ENCODE measurements at regions not wholly inside any gene's neighbourhood (a gene's known extent, or its start where the extent isn't known, plus 50 kb on each side); places are given as distances from the start of the nearest gene placed in this dataset.
"Not testable (repeated sequence)": the region's sequence is repeated elsewhere in the genome, so short reads cannot be mapped to it uniquely, and the experiment has no call there.

DNA sequence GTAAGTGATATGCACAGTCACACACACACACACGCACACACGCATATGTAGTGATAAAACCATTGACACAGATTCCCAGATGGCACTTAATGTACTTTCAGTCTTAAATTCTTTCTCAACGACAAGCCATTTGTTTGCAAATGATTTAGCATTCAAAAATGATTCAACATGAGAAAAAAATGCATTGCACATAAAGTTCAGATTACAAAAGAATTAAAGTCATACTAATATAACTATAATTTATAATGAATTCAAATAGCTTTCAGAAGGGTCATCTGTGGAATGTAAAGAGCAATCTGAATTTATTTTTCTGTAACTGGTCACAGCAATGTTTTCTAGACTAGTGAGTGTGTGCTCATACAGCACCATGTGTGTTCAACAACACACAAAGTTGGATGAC lies 521.6 kb upstream of the ZNF337 start:
- DNase-seq (ENCODE audit: extremely low read depth, low read depth, low spot score) = no peak

DNA sequence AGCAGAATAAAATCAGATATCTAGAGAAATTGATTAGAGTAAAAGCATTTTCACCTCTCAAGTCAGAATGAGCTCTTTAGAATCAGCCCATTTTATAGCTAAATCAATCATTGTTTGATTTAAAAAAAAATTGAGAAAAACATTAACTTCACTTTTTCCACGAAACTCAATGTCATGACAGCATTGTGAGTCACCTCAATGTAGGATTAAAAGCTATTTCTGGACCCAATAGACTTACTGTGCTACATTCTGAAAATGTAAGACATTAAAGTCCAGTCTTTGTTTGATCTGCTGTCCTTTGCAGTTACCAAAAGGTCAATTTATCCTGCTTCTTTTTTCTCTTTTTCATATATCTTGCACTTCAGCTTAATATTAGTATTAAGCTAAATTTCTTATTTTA lies 519.4 kb upstream of the ZNF337 start:
- no peak for DNase-seq (ENCODE audit: extremely low read depth, low read depth, low spot score)

DNA sequence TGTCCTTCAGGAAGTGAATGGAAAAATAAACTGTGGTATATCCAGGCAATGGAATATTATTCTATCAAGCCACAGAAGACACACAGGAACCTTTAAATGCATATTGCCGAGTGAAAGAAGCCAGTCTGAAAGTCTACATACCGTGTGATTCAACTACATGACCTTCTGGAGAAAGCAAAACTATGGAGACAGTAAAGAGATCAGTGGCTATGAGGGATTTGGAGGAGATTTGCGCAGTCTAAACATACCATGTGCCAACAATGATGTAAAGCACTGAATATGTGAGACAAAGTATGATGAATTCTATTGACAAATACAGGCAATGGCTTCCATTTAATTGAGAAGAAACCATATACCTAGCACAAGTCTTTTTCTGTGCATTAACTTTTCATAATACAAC lies 518.3 kb upstream of the ZNF337 start:
- no peak for DNase-seq (ENCODE audit: extremely low read depth, low read depth, low spot score)

DNA sequence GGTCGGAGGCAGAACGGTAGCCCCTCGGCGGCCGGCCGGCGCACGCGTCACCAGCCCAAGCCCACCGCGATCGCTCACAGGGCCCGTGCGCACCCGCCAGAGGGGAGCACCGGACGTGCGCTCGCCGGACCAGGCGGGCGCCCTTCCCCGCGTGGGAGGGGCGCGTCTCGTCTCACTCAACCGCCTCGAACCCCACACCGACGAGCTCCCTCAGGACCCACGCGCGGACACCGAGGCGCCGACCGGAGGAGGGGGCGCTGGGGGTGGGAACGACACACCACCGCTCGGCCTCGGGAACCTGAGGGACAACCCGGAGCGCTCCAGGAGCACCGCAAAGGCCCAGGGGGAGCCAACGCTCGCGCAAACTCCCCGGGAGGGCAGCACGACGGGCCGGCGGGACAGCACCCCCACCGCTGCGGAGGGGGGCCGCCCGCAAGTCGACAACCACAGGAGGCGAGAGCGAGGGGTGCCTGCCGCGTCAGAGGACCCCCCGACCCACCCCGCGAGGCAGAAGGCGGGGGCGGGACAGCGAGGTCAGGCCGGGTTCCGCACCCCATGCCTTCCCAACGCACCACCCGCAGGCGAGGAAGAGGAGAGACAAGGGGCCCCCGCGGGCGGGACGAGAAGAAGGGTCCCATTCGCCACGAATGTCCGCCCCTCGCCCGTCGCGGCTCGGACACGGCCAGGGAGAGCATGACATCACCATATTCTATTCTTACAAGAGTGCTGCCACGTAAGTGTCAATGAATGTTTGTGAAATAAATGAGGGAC lies 512.7 kb upstream of the ZNF337 start:
- DNase-seq (ENCODE audit: extremely low read depth, low read depth, low spot score) = no peak

DNA sequence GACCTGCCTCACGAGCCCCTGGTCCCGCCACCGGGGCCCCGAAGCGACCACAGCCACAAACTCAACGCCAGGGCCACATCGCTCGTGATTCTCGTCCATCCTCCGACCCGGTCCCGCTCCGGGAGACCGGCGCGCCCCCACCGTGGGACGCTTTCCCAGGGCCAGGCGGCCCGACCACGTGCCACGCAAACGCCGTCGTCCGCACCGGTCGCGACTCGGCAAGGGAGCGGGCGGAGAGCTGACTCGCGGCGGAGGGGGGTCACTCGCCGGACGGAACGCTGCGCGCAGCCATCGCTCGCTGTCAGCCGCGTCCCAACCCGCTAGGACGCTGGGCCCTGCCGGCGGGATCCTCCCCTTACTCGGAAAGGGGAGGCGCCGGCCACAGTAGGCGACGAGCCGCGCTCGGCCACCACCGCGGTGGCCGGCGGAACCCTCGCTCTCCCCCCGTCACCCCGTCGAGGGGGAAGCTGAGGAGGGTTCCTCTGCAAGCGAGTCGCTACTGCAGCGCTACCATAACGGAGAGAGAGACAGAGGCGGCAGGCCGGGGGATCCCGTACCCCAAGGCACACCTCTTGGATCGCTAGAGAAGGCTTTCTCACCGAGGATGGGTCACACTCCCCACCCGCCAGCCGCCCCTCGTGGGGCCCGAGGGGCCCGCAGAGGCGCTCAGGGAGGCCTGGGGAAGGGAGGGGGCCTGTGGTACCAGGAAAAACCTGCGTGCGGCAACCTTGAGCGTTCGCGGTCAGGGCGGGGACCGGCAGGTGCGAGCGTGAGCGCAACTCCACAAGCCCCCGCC lies 511.8 kb upstream of the ZNF337 start:
- no peak for DNase-seq (ENCODE audit: extremely low read depth, low read depth, low spot score)

DNA sequence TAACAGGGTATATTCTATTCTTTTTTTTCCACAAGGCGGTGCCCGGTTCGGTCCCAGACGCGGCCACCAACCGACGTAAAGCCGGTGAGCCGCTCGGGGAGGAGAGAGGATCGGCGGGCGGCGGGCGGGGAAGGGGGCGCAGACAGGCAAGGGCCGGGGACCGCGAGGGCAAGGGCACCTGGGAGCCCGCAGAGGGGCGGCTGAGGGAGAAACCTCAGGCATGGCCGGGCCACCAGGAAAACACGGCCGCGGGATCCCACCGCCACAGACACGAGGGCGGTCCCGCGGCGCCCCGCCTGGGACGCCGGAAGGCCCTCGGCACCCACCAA lies 511.3 kb upstream of the ZNF337 start:
- DNase-seq (ENCODE audit: extremely low read depth, low read depth, low spot score) = not testable (repeated sequence)

DNA sequence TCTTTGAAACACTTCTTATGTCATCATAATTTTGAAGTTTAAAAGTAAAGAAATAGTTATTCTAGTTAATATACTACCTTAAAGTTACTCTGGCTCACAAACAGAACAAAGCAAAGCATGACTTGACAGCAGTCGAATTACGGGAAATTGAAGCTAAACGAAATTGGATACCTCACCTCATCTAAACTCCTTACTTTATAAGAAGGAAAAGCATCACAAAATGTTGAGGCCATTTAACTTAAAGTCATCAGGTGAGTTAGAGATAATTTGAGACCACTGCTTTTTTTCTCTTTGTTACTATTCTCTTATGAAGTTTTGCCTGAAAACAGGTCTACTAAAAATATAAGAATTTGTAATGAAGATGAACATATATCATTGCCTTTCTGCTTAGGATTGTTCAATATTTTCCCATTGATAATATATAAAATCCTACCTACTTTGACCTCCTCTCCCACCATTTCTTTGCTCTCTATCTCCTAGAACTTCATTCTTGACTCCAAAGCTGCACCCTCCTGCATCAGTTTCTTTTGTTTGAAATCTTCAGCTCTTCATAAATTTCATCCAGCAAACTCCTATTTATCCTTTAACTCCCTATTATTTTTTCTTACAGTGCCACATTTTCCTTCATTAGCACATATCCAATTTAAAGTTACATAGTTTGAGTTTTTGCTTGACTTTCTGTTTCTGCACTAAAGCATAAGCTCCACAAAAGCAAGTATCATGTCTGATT lies 510.7 kb upstream of the ZNF337 start:
- DNase-seq (ENCODE audit: extremely low read depth, low read depth, low spot score) = no peak

DNA sequence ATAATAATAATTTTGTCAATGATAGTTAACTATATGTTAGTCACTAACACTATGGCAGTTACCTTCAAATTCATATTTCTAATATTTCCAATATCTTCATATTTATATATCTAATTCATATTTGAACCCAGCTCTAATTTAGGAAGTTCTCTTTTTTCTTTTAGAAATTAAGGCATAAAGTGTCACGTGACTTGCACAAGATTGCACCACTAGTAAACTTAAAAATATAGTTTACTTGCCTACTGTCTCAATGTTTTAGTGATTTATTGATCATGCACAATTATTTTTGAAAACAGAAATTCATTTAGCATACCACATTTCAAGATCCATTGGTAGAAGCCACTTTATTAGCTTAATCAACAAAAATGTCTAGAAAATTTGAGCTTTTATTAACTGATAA lies 508.7 kb upstream of the ZNF337 start:
- DNase-seq (ENCODE audit: extremely low read depth, low read depth, low spot score) = no peak

DNA sequence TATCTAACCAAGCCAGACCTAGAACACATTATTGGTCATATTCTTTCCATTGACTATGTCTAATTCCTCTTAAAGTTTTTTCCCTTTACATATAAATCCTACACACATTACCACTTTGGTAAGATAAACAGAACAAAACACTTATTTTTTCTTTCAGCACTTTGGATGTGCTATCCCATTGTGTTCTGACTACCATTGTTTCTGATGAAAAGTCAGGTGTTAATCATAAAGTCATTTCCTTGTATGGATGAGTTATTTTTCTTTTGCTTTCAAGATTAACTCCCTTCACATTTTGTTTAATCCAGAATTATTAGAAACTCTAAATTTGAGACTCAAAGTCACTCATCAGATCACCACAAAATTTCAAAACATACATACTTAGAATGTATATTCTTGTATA lies 504.4 kb upstream of the ZNF337 start:
- not testable (repeated sequence) for DNase-seq (ENCODE audit: extremely low read depth, low read depth, low spot score)

DNA sequence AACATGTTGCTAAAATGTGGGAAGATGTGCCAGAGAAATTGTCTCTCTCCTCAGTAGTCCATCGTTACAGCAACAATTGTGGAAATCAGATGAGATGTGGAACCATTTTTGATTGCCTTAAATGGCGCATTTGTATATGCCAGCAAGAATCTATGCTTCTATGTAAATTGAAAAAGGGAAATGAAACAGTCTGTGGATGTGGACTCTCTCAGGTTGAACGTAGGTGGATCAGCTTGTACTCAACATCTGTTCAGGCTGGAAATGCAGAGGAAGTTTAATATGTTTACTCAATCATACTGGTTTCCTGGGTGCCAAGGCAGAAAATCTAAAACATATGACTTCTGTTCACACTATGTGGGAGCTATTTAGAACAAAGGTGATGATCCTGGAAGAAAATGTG lies 490.7 kb upstream of the ZNF337 start:
- DNase-seq (ENCODE audit: extremely low read depth, low read depth, low spot score) = not testable (repeated sequence)

DNA sequence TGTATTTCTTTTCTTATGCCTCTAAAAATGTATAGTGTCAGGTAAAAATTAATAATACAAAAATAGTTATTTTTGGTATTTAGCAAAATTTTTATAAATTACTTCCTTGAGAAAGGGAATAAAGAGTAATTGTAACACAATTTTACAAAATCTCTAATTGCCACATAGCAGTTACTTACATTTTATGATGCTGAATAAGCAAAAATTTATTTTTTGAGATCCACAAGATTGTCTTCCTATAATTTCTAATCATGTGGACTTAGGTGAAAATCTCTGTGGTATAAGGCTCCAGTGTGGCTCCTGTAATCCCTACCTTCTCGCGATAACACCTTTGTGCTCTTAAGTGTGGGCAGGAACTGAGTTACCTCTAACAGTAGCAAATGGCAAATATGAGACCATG lies 487.1 kb upstream of the ZNF337 start:
- DNase-seq (ENCODE audit: extremely low read depth, low read depth, low spot score) = not testable (repeated sequence)

DNA sequence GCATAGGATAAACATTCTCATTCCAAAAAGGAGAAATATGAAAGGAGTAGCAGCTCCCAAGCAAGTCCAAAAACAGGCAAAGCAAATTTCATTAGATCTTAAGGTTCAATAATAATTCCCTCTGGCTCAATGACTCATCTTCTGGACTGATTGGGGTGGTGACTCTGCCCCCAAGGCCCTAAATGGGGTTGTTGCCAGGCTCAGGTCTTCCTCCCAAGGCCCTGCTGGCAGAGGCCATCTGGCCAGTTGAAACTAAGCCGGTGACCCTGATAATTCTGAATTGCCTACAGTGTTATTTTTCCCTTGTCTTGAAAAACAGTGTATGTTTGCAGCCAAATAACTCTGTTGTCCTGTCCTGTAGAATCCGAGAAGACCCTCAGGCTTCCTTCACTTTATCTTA lies 484.7 kb upstream of the ZNF337 start:
- not testable (repeated sequence) for DNase-seq (ENCODE audit: extremely low read depth, low read depth, low spot score)

DNA sequence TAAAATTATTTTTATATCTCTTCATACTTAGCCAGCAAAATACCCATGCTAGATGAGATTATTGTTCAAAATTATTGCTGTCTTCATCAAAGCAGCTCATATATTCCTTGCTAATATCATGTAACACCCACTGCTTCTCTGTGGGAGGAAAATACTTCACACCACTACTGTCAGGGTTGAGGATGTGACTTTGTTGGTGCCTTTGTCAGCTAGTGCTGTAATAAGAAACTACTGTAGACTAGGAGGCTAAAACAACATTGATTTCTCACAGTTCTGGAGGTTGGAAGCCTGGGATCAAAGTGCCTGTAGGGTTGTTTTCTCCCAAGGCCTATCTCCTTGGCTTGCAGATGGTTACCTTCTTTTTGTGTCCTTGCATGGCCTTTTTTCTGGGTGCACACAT lies 475.2 kb upstream of the ZNF337 start:
- not testable (repeated sequence) for DNase-seq (ENCODE audit: extremely low read depth, low read depth, low spot score)

DNA sequence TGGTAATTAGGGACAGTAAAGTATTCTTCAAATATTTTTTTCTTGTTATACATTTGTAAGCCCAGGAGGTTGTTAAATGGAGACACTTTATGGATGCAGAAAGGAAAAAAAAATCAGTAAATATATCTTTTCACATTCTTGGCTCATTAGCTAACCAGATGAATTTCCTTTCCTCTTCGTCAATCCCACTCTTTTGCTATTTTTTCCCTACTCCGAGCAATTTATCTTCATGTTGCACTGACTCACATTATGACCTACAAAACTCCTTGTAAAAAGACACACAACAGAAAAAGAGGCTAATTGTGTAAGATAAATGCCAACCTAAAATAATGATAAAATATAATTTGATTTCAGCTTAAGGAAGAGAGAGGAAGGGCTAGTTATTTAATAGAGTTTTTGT lies 472.9 kb upstream of the ZNF337 start:
- no peak for DNase-seq (ENCODE audit: extremely low read depth, low read depth, low spot score)

DNA sequence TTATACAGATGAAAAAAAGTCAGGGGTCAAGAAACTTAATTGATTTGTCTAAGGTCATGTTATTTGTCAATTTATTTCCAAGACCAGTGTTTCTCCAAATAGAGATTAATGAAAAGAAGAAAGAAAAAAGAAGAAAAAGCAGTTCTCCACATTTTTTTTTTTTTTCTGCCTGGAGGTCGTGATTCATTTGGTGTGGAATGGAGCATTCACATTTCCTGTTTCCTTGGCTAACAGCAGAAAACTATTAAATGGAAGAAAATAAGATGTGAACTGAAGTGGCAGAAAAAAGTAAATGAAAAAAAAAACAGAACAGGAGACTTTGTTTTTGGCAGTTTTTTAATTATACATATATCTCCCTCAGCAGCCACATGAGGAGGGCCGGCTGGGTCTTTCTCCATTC lies 470.8 kb upstream of the ZNF337 start:
- no peak for DNase-seq (ENCODE audit: extremely low read depth, low read depth, low spot score)

DNA sequence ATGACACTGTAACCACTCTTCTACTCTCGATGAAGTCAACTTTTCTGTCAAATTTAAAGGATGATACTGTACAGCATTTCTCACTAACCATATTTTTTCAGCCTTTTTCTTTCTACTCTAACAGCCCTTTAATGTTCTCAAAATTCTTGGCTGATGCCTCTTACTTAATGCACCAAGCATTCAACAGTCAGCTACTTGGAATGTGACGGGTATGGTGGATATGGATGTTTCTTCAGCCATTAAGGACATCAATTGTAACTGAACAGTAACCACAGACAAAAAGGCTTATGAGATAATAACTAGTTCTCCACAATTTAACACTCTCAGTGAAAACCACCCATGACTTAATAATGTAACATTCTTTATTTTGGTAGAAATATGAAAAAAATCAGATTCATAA lies 467.2 kb upstream of the ZNF337 start:
- DNase-seq (ENCODE audit: extremely low read depth, low read depth, low spot score) = no peak

DNA sequence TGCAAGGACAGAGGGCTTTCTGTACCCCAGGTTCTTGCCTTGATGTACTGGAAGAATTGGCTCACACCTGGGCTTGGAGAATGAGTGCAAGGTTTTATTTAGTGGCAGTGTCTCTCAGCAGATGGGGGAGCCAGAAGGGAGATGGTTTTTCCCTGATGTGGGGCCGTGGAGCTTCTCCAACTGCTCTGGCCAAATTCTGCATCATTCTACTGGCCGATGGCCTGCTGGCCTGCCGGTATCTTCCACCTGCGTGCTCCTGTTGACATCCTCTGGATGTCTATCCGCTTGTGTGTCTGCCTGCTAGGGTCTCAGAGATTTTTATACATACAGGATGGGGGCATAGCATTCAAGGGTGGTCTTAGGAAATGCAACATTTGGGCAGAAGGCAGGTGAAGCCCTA lies 466.5 kb upstream of the ZNF337 start:
- not testable (repeated sequence) for DNase-seq (ENCODE audit: extremely low read depth, low read depth, low spot score)

DNA sequence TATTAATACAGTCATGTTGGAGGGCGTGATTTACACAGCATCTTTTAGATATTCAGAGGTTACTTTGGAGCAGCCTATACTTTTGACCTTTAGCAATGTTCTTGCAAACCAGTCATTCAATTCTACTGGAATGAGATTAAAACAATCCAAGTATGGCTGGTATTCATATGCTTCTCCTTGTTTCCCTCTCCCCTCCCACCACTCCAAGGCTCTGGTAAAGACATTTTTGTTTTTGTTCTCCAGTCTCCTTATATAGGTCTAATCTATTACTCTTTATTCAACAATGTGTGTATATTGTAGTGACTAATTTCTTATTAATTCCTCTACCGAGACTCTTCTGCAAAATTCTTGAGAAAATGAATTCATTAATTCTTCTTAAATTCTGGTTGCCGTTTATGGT lies 465.1 kb upstream of the ZNF337 start:
- DNase-seq (ENCODE audit: extremely low read depth, low read depth, low spot score) = not testable (repeated sequence)

DNA sequence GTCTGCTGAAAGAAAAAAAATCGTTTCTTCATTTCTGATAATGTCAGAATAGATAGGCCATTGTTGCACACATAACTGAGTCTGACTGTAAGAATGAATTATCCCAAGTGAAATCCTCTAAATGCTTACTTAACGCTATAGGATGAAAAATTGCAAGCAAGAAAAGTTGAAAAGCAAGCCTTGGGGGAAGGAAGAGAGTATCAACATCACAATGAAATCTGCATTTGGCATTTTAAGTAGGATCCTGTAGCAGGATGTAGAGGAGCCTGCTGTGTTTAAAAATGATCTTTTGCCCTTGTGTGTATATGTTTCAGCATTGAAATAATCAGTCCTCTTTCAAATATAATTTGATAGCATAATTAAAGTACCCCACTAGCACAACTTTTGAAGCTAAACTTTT lies 464.3 kb upstream of the ZNF337 start:
- not testable (repeated sequence) for DNase-seq (ENCODE audit: extremely low read depth, low read depth, low spot score)

DNA sequence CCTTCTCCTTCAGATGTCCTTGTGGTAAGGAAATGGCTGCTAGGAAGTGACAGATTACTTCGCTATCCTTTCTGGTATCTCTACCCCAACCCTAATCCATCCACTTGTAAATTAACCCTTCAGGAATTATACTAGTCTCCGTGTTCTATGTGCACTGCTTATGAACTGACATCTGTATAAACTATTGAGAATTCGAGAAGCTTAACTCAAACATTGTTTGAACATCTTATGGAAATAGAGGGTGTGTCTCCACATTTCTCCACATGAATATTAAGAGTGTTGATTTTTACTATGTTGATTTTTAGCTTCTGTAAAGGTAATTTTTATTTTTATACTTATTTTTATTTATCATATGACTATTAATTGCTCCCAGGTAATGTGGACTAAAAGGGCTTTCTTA lies 457.6 kb upstream of the ZNF337 start:
- no peak for DNase-seq (ENCODE audit: extremely low read depth, low read depth, low spot score)

DNA sequence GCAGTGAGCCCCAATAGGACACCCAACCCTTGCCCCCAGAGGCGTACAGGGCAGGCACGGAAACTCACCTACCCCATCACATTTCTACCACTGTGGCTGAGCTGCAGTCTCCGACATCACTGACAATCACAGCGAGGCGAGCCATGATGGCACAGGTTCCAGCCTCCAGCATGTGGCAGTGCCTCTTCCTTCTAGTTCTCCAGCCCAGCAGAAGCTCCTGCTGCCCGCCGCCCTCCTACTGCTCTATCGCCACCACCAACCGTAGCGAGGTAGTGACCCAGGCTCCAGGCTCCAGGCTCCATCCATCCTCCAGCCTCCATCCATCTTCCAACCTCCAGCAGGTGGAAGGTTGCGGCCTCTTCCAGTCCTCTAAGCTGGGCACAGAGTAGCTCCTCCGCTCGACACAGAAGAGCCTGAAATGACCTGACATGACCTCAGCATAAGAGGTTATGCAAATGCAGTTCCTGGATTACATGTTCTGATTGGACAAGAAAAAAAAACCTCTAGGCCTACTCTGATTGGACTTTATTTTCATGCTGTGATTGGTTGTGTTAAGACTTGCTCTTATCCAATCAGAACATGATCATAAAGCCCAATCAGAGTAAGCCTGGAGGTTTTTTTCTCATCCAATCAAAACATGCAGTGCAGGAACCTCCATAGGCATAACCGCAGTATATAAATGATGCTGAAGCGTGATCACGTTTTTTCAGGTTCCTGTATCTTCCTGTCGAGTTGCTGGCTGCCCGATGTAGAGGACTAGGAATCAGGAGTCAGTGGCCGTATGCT lies 438.9 kb upstream of the ZNF337 start:
- DNase-seq (ENCODE audit: extremely low read depth, low read depth, low spot score) = no peak
